Fibroblast of skin of left biceps (primary cell): ENCODE measurements at regions not wholly inside any gene's neighbourhood (a gene's known extent, or its start where the extent isn't known, plus 50 kb on each side); places are given as distances from the start of the nearest gene placed in this dataset.
A peak's percentile ranks its signal among the peaks of the same experiment; 100 is the strongest.

Experiments
- DNase-seq, 2 experiments: peaks; one replicate each; pipeline ENCODE4 v3.0.0-alpha.2; 2013; ENCODE audit warnings: low read depth in 2 of 2

DNA sequence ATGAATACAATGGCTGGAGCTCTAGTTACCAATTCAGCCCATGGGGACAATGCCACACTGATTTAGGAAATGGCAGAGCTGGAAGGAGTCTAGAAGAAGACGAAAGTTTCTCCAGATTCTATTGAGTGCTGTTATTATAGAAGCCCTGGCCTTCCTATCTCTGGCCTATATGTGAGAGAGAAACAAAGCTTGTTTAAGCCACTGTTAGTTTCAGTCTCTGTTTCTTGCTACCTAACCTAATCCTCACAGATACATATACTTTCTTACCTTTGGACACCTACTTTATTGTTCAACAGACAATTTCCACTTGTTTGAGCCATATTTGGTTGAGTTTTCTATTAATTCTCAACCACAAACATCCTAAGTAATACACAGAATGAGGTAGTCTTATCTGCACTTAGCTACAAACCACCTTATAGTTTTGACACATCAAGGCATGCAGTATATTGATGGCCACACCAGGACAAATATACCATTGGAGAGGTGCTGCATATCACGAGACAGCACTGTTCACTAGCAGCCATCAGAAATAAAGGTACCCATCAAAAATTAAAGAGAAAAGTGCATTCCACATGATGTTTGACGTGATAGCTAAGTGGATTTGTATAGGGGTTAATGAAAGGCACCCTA lies 190.2 kb downstream of the SMIM20 start:
- DNase-seq: no peak

DNA sequence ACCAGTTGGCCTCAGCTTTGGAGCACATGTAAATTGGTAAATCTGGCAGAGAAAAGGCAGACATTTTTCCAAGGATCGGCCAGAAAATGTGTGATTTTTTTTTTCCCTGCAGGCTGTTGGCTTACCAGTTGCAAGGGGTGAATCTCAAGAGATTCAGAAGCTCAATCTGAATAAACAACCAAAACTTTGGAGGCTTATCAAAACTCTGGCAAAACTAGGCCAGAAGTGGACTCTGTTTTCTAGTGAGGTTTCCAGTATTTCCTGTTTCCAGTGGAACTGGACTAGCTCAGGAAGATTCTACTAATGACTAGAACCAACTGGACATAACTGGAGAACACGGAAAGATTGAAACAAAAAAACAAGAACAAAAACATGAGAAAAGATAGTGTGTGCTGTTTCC lies 191.3 kb downstream of the SMIM20 start:
- DNase-seq: no peak

DNA sequence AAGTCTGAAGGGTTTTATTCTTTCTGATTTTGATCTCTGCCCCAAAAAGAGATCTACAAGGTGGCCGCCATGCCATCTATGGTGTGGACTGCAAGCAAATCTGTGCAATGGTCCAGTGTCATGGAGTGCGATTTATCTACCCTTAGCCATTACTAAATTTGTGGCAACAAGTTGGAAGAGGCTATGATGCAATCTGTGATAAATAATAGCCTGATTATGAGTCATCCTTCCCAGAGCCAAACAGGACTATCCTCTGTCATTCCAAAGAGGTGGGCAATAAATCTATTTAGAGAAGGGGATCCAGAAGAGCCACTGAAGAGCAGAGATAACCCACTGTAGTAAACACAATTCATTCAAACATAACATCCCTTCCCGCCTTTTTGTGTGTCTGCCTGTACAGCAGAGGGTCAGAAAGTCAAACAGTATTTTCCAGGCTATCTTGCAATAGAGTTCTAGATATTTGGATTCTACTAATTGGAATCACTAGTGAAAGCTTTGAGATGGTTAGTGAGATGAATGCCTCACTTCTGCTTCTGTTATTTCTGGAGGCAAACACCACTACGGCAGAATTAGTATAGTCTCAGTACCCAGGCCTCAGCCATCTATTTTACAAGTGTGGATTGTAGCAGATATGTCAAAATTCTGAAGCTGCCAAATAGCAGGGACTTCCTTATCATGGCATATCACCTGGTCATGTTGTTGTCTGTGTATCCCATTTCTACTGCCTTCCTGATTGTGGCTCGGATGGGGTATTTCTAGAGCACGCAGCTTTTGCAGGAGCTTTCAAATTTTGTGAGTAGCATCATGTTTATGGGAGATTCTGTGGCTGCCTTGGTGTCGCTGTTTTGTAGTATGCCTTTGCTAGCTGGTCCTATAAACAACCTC lies 192.0 kb downstream of the SMIM20 start:
- DNase-seq: peak in 1 of 2 experiments; percentile 19

DNA sequence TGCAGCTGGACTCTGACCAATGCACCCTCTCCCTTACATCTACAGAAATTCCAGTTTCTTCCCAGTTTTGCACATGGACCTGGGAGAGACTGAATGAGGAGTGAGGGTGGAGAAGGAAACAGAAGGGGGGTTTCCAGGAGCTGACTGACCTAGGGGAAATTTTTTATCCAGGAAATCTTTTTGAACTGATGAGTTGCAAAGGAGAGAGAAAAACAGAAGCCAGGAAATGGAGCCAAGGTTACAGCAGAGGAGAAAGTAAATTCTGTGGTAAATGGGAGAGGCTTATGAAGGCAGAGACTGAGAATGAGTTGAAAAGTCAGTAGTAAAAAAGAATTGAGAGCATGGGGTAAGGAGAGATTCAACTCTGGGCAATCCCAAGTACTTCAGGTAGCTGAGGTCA lies 192.8 kb downstream of the SMIM20 start:
- DNase-seq: no peak

DNA sequence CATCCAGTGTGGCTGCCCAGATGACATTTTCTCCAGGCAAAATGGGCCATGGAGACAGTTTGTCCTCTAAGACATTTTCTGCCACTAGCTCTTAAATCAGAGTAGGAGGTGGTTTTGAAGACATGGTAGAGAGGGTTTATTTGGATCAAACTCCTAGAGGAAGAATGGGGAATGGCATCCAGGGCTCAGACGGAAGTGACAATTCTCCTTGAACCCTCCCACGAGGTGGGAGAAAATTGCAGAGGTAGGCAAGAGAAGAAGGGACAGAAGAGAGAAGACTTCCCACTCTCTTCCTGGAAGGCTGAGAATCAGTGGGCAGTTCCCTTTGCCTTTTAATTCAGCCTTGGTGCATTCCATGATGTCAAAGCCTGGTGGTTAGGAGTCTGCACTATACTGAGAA lies 194.0 kb downstream of the SMIM20 start:
- DNase-seq: no peak

DNA sequence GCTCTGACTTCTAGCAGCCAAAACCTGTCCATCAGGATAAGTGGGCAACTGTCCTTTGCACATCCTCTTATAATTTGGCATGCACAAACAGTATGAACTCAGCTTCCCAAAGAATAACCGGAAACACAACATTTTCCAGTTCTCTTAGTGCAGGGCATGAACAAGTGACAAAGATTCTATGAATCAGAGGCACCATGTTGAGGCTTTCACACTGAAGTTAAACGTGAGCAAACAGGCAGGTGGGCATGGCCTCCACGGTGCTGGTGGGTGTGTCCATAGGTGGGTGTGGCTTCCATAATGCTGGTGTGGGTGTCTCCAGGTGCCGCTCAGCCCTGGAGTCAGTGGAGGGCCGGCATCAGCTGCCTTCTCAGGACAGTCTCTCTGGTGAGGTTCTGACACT lies 196.5 kb downstream of the SMIM20 start:
- DNase-seq: no peak

DNA sequence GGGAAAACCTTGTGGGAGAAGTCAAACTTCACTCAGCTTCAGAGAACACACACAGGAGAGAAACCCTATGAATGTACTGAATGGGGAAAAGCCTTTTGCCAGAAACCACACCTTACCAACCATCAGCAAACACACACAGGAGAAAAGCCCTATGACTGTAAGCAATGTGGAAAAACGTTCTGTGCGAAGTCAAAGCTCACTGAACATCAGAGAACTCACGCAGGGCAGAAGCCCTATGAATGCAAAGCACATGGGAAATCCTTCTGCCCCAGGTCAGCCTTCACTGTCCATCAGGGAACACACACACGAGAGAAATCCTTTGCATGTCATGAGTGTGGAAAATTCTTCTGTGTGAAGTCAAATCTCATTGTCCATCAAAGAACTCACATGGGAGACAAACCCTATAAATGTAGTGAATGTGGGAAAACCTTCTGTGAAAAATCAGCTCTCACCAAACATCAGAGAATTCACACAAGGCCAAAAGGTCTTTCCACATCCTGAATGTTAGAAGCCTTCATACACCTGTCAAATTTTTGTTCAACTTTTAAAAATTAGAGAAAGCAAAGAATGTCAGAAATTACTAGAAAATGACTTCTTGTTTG lies 199.4 kb downstream of the SMIM20 start:
- DNase-seq: no peak

DNA sequence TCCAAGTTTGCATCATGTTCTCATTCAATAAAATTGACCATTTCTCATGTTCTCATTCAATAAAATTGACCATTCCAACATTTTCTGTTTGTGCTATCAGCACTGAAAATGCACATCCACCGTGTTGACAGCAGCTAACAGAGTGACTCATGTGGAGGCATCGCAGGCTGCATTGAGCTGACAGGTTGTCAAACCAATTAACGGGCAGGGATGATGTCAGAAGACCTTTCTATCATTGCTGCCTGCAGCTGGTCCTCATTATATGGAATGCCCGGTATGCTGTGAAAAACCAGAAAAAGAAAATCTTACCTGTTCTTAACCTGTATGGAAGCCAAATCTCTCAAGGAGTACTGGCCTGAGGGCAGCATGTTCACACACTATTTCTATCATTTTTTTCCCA lies 202.0 kb downstream of the SMIM20 start:
- no peak for DNase-seq

DNA sequence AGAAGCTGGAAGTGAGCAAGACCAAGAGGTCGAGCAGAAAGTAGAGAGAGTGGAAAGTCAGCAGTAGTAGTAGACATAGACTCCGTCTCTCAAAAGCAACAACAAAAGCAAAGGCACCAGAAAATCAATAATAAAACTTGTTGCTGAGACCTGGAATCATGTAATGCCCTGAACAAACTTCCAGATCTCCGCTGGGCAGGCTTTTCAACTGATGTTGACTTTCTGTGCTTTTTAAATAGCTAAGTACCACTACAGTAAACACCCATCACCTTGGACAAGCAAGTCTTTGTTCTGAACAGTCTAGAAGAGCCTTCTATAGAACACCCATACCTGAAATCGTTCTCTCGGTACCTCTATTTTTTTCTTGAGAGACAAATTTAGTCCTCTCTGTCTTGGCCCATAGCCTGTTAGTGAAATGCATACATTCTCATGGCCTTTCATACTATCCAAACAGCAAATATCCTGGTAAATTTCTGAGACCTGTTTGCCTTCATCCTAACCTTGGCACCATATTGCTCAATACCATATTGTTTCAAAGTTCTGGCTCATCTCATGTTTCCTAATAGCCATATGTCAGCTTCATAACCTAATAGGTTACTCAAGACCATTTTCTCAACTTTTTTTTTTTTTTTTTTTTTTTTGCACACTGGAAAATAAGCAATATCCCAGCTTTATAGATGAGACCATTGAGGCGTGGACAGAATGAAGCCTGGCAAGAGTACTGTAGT lies 200.6 kb upstream of the RBPJ start:
- no peak for DNase-seq

DNA sequence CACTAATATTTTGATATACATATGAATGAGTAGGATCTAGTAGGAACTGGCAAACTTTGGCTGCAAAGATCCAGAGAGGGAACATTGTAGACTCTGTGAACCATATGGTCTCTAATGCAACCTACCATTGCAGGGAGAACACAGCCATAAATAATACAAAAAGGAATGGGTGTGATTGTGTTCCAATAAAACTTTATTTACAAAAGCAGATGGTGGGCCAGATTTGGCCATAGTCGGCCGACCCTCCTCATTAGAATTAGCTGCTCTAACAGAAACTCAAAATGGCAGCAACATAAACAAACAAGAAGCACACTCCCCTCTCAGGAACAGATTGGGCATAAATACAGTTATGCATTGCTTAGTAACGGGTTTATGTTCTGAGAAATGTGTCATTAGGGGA lies 198.1 kb upstream of the RBPJ start:
- DNase-seq: no peak

DNA sequence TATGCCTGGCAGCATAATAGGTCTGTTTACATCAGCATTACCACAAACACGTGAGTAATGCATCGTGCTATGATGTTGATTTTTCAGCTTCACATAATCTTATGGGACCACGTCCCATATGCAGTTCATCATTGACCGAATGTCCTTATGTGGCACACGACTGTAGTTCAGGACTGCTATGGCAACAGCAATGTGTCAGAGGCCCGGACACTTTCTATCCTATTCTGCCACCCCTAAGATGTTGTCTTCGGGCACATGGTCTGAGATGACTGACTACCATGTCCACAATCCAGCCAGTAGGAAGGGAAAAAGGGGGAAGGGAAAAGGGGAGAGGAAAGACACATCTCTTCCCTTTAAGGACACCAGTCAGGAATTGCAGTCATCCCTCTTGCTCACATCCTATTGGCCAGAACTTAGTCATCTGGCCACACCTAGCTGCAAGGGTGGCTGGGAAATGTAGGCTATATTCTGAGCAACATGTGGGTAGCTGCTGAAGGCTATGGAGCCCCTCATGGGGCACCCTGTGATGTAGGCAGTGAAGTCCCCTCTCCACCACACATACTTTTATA lies 196.0 kb upstream of the RBPJ start:
- no peak for DNase-seq

DNA sequence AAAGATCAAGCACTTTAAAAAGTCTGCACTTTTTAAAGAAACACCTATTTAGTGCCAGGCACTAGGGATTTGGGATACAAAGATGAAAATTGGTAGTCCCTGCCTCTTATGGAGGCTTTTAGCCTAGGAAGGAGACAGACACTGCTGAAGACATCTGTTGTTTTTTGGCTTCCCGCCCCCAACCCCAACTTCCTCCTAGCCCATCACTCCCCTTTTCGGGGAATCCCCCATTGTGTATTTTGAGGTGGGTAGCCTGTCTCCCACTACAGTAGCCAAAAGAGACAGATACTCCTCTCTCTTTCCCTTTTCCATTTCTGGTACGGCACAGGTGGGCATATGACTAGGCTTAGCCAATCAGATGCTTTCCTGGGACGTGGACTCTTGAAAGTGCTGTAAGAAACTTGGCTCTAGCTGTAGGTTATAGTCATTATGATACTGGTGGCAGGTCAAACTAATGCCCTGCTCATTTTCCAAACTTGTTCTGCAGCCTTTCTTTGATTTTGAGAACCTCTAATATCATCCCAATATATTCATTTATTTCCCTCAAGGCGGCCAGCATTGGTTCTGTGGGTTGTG lies 194.6 kb upstream of the RBPJ start:
- DNase-seq: no peak

DNA sequence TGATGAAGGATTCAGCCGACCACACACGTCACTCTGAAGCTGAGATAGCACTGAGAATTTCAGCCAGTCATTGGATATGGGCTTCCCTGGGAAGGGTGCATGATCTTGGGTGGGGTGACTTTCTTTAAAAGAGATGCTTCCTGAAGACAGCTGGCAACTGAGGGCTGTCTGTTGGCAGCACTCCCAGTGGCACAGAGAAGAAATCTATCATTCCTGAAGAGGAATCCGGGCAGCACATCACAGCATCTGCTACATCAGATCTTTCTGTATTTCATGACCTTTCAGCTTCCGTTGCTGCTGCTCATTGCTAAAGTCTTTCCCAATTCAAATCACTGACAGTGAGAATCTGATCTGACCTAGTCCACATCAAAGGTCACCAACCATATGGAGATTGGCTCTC lies 193.8 kb upstream of the RBPJ start:
- DNase-seq: no peak

DNA sequence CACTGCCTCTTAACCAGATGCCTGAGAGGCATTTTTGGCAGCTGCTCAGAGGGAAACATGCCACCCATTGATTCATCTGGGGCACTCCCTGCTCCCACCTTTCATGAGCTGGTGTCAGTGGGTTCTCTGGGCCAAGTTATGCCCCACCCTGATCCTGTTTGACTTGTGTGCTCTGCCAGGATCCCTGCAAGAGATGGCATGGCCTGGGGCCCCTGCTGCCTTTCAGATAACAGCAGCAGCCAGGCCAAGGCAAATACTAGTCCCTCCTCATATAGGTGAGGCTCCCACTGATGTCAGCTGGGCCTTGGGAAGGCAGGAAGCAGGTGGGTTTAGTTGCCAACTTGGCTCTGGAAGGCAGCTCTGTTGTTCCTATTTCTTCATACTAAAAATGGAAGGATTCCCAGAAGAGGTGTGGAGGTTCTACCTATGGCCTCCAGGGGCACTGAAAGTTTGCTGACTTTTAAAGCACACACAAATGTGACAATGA lies 192.9 kb upstream of the RBPJ start:
- DNase-seq: no peak

DNA sequence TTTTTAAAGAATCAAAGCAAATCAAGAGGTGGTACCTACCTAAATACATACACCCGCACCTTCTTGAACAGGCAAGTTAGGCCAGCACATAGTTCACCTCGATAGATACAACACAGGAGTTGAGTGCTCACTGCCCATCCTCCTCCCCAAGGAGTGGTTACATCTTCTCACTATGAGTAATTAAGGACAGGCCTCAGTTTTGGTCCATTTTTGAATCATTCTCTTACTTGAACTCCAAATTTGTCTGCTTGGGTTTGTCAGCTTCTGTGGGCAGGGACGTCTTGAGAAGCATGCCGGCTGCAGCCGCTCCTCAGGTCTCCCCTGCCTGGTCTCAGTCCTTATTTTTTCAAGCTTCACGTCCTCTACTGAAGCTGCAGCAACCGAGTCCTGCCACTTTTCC lies 190.6 kb upstream of the RBPJ start:
- DNase-seq: no peak

DNA sequence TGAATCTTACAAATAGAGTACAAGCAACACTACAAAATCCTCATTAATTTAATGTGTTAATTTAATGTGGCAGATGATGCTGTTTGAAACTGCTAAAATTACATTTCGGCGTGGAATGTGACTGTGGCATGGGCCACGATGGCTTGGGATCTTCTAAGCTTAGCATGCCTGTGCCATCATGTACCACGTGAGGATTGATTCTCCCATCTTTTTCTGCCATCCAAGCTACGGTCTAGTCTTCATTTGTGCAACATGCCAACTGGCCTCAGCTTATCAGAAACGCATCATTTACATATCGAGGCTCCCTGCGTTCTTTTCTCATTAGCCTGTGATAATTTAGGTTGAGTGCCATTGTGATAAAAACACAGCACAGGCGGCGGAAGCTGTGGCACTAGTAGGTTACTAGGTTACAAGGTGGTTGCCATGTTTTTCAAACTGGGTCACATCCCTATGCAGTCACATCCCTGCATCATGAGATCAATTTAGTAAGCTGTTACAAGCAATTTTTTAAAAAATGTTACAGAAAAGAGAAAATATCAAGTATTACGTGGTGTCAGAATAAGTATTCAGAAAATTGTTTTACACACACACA lies 189.9 kb upstream of the RBPJ start:
- DNase-seq: no peak

DNA sequence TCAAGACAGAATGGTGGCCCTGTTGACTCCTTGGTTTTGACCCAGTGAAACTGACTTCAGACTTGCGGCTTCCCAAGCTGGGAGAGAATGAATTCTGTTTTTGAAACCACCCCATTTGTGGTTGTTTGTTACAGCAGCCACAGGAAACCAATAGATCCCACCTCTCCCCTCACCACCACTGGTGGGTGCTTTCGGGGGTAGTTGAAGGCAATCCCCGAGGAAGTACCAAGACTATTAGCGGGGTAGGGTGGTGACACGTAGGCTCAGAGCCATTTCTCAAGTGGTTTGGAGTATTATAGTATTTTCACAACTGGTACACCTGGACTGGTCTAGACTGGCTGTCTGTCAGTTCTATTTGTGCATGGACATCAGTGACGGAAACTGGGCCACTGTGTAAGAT lies 189.1 kb upstream of the RBPJ start:
- DNase-seq: no peak

DNA sequence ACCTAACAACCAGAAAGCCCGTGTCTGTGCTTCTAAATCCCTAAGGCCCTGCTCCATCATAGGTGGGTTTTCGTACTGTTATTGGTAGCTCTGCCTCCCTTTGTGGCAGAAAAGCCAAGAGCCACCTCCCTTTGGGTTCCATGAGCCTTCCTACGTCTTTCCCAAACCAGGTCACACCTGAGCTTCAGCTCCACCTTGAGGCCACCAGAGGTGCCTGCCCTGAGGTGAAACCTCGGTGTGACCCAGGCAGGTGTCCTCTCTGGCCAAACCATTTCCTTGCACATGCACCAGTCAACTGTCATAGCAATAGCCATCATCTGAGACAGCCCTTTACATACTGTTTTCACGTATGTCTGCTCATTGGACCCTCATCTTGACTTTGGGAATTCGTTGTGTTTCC lies 188.0 kb upstream of the RBPJ start:
- no peak for DNase-seq

DNA sequence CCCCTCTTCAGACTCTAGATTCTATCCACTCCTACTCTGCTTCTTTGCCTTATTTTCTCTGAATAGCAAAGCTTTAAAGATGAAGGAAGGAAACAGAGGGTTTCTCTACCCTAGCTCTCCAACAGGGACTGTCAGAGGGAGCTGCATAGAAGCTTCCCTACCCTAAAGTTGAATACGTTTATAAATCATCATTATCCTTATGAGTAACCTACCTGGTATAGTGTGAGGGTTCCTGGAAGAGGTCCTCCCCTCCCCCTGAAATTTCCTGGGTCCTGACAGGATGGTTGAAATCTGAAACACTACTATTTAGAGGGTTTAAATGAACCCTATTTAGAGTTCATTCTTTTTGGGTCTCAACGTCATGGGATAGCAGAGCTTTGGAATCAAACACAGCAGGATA lies 187.0 kb upstream of the RBPJ start:
- DNase-seq: no peak

DNA sequence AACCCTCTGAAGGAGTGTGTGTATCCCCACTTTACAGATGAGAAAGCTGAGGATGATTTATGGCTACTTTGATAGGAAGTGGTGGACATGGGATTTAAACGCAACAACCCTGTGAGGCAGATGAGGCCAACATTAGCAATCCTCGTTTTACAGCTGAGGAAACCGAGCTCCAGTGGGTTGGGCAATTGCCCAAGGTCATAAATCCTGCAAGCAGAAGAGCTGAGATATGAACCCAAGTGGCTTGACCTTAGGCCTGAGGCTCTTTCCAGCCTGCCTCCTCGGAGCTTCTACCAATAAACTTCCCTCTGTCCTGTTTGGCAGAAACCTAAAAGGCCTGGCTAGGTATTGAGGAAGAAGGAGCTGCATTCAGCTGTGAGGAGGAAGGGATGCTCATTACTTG lies 185.5 kb upstream of the RBPJ start:
- no peak for DNase-seq

DNA sequence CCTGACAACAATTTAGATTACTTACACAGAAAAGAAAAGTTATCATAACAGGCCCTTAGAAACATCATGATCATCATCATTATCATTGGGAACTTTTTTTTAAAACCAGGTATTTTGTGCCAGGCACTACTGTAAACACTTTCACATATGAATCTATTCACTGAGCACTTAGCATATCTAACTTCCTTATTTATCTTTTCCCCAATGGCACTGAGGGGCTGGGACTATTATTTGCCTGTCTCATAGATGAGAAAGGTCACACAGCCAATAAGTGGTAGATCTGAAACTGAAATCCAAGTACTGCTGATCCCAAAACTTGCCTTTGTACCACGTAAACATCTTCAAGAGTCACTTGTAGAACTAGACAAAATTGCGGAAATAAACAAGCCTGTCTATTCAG lies 184.2 kb upstream of the RBPJ start:
- DNase-seq: no peak
